ENCODE measurements at regions not wholly inside any gene's neighbourhood (a gene's known extent, or its start where the extent isn't known, plus 50 kb on each side); places are given as distances from the start of the nearest gene placed in this dataset.

DNA sequence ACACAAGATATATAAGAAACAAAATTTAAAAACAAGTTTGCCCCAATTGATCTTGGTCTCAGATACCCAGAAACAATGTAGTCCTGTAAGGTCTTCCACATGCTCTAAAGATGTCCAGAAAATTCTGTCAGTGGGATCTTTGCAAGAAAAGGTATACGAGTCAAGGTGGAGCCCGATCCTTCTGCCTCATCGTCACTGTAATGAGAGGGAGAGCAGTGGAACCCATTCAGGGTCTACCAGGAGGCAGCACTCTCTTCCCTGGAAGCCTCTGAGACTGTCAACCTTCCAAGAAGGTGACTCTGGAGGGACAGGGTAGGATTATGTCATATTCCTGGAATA is 112.8 kb downstream of the JCAD start:
- TF ChIP-seq, protein P1, sequence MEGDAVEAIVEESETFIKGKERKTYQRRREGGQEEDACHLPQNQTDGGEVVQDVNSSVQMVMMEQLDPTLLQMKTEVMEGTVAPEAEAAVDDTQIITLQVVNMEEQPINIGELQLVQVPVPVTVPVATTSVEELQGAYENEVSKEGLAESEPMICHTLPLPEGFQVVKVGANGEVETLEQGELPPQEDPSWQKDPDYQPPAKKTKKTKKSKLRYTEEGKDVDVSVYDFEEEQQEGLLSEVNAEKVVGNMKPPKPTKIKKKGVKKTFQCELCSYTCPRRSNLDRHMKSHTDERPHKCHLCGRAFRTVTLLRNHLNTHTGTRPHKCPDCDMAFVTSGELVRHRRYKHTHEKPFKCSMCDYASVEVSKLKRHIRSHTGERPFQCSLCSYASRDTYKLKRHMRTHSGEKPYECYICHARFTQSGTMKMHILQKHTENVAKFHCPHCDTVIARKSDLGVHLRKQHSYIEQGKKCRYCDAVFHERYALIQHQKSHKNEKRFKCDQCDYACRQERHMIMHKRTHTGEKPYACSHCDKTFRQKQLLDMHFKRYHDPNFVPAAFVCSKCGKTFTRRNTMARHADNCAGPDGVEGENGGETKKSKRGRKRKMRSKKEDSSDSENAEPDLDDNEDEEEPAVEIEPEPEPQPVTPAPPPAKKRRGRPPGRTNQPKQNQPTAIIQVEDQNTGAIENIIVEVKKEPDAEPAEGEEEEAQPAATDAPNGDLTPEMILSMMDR (IDR thresholded peaks at IDR 0.05): no peak
- TF ChIP-seq POLR2A (IDR thresholded peaks at IDR 0.05): no peak
